SW 1271 (cell line): ENCODE measurements at regions not wholly inside any gene's neighbourhood (a gene's known extent, or its start where the extent isn't known, plus 50 kb on each side); places are given as distances from the start of the nearest gene placed in this dataset.

Experiments
- DNase-seq, 2 experiments: peaks; one replicate each; lab custom pipeline; 2025; lab: John Stamatoyannopoulos, UW

DNA sequence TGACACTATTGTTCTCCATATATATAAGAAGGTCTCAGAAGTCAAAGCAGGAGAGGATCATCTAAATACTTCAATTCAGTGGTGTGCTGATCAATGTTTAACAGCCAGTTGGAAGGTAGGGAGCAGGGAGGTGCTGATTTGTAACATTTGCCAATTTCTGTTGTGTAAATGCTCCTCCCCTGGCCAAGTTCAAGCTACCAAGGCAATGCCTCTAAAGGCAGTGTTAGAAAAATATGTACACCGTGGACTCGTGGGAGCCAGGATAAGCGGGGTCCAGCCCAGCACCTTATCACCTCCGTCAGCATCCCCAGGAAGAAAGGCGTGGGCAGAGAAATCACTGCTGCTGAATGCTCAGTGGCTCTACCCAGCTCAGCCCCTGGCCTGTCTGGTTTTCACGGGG lies 75.3 kb upstream of the COX10 start:
- no peak for DNase-seq

DNA sequence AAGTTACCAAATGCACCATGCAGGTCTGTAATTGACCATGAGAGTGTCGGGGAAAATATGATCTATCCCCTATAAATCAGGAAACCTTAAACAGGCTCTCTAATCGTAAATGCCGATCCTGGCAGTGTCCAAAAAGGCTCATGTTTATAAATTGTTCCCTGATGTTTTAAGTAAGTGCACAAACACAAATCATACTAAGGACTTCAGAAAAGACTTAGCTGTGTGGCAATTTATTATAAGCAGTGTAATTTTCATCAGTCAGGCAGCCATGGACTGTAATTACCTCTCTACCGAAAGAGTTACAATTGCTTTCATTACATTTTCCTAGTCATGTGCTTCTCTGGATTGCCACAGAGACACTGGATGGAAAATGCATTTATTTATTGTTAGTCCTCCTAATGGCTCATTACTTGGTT lies 73.4 kb upstream of the COX10 start:
- no peak for DNase-seq

DNA sequence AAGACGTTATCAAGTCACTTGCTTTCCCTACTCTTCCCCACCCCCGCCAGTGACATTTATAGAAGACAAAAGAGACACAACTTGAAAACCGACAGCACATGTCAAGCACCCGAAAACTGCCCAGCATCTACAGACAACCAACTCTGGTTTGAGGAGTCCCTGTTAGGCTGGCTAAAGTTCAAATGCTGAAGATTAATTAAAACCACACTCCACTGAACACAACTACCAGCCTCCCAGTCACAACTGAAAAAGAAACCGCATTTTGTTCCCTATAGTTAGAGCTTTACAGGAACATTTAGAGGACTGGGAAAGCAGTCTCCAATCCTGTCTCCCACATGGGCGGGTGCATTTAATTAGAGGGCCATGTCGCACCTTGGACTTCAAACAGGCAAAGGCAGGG lies 73.0 kb upstream of the COX10 start:
- no peak for DNase-seq

DNA sequence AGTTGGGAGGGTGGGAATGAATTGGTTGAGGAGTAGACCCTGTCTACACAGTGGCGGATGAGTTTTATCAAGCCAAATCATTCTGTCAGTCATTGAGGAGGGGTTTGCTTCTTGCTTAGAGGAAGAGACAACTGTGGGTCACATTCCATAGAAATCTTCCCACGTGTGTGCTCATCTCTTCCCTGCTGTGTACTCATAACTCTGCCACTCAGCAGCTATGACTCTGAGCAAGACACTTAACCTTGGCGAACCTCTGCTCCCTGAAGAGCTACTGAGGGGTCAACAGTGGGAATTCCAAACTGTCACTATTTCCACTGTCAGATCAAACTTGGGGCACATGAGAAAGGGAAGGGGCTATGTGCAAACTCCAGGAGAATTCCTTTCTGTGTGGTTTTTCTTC lies 72.6 kb upstream of the COX10 start:
- DNase-seq = no peak

DNA sequence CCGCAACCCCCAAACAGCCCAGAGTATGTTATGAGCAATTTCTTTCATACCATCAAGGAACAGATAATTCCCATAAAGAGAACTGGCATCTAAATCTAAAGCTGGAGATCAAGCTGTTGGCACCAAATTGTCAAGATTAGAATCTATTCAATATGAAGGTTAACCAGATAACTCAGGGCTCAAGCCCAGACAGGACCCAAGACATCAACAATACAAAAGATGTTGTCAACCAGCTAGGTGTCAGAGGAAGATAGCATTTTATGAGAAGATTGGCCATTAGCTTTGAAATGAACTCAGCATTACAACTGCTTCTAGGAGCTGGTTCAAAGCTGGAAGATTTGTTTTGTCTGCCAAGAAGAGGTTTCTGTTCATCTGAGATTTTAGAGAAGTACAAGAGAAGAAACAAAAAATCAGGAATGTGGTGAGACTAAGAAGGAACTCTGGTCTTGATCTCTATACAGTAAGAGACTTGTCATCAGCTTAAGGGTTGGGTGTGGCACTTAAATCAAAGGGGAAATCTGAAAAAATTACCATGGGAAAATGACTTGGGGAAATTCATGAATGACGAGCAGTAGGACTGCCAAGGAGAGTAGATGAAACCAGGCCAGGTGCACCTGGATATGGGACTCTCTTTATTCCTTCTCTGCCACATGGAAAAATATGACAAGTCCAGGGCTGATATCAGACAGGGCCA lies 64.2 kb upstream of the COX10 start:
- DNase-seq = no peak

DNA sequence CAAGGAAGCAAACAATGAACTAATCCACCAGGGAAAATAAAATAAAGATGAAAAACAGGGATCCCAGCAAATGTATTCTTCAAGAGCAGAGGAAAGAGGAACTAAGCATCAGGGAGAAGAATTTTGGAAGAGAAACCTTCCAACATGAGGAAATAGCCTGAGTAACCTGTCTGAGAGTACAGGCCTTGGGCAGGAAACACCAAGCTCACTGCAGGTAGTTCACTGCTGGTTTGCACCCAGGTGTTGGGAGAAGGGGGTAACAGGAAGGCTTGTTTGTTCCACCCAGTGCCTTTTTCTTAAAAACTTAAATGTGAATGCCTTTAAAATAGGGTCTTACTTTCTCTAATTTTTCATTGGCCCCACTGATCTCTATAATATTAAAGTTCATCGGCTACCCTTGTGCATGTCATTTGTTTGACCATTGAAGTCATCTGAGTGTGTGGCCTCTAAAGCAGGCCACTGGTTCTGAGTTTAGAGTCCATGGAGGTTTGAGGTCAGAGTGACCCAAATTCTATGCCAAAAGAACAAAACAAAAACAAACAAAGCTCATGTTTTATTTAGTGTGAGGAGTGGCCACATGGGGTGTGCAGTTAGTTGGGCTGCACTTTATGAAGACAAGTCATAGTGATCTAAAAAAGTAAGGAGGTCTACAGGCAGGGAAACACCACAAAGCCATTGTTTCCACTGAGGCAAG lies 62.9 kb upstream of the COX10 start:
- no peak for DNase-seq

DNA sequence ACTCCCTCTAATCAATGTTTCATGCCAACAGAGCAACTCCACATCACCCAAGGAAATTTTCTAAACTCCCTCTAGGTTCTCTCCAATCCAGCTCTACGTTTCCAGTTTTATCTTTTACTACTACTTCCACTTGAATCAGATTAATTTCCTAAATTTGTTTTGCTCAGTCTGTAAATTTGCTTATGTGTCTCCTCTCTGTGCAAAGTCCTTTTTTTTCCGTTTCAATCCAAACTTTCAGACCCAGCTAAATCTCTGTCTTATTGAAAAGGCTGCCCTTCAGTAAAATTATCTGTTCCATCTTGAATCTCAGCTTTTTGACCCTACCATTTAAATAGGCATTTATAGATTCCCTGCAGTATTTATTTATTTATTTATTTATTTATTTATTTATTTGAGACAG lies 61.4 kb upstream of the COX10 start:
- no peak for DNase-seq

DNA sequence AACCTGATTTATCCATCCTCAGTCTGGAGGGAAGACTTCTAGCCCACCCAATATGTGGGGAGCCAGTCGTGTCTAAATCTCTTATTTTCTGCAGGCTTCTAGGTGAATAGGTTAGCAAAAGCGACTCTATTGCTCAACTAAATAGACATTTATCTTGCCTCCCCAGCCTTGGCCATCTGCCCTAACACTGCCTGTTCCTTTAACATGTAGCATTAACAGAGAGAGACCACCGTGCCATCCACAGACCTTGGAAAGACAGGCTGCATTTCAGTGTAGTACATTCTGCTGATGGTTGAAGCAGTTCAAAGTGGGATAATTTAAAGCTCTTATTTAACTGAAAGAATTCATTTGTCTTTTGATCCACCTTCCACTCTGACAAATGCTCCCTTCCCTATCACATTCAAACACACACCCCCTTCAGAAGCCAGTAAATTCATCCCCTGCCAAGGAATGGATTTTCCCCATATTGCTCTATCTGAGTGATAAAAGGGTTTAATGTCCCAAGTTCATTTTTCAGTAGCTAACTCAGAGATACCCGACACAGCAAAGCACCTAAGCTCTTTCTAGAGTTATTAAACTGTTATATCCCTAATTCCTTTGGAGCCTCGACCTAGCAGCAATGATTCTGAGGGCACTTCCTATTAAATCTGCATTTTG lies 58.1 kb upstream of the COX10 start:
- no peak for DNase-seq

DNA sequence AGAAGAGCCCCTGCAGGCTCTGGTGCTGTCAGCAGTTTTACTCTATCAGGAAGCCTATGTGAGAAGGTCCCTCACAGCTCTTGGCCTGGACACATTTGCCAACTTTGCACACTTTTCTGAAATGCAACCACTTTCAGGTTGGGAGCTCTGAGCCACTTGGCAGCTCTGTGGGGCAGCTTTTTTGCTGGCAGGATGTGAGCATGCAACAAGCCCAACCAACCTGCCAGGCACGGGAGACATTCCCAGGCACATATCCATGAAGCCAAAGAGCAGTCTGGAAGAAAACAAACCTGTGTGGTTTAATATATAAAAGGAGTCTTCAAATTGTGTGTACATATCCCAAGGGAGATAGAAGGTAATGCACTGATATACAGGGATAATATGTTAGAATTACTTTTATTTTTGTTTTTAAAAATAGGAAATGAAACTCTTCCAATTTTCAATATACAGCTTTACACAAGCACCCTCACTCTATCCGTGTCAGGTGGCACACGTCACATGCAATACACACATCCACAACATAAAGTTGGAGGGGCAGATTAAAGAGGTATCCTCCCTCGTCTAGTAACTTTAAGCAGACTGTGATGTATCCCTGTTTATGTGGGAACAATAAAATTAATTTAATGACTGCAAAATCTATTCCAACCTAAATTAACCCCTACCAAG lies 57.4 kb upstream of the COX10 start:
- DNase-seq = no peak

DNA sequence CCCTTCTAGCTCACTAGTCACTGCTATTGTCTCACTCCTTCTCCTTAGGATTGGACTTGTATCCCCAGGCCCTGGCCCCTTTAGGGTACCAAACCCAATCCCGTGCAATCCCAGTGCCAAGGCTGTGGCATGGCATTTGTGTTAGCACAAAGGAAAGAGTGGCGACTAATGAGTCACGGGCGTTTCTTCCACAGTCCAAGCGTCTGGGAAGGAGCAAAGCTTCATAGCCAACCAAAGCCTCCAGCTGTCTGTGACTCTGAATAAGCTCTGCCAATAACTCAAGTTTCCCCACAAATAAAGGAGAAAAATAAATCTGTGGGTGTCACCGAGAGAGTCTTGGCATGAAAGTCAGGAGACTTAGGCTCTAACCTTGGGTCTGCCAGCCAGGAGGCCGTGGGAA lies 54.6 kb upstream of the COX10 start:
- DNase-seq = no peak

DNA sequence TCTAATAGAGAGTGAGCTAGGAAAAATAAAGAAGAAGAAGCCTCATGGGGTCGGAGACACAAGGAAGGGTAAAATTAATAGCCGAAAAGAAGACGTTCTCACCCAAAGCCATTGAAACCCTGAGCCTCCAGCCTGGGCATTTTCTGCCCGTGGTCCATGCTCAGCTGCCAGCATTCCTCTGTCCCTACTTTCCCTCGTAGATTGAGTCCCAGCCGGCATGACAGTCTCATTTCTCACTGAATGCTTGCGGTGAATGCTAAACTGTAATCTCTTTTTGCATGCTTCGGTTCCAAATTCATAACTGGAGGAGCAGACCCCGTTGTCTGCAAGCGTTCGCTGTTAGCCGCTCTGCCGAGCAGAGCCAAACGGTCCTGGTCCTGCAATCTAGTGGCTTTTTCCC lies 54.0 kb upstream of the COX10 start:
- DNase-seq = no peak

DNA sequence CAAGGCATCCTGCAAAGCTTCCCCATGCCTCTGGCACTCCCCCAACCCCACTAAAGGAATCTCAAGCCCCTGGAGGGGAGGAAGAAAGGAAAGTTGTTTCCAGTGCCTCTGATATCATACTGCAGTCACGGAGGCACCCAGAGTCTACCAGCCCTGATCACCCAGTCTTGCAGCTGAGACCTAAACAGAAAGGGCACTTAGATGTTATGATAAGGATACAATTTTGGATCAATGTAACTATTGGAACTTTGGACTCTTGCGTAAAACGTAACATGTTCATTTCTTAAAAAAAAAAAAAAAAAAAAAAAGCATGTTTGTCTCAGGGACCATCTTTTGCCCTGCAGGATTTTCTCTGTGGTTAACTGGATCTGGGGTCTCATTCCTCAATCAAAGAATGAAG lies 52.4 kb upstream of the COX10 start:
- DNase-seq = no peak

DNA sequence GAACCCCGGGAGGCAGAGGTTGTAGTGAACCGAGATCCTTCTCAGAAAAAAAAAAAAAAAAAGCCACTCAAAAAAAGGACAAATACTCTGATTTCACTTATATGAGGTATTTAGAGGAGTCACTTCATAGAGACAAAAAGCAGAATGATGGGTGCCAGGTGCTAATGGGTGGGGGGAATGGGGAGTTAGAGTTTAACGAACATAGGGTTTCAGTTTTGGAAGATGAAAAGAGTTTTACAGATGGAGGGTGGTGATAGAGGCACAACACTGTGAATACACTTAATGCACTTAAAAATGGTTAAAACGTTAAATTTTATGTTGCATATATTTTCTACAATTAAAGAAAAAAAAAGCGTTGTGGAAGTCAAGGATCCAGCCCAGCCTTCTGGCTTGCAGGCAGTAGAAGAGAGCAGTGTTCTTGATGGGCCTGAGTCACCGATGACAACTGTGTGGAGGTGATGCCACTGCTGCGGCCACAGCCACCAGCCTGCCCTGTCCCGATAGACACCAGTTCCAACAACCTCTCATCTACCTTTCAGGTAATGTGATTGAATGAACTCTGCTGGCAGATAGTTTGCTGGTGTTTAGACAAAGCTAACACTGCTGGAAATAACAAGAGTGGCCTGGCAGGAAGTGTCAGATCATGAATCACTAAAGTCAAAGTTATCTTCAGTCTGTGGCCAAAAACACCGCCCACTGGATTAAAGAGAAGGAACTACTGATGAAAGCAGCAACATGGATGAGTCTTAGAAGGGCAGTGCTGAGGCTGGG lies 49.9 kb upstream of the COX10 start:
- no peak for DNase-seq
